Loucy (cell line): ENCODE measurements at regions not wholly inside any gene's neighbourhood (a gene's known extent, or its start where the extent isn't known, plus 50 kb on each side); places are given as distances from the start of the nearest gene placed in this dataset.

Experiments
- H2AFZ ChIP-seq: fragments of 200-600 bp; sonication (generic); 2 replicates; pipeline ENCODE4 v1.6.0; 2016; ENCODE audit warnings: antibody characterized with exemption, mild to moderate bottlenecking, low read length, moderate library complexity
- H3F3A ChIP-seq: fragments of 200-600 bp; 2 replicates; pipeline ENCODE4 v1.6.0; 2016; ENCODE audit warnings: antibody characterized with exemption, low read depth, mild to moderate bottlenecking
- H3K27me3 ChIP-seq: fragments of 200-600 bp; sonication (generic); 2 replicates; pipeline ENCODE4 v1.6.1; 2014; ENCODE audit warnings: low read length, mild to moderate bottlenecking; ENCODE audit not compliant: insufficient read depth, poor library complexity, severe bottlenecking
- H3K36me3 ChIP-seq: fragments of 200-600 bp; sonication (generic); 2 replicates; pipeline ENCODE4 v1.6.1; 2016; ENCODE audit warnings: low read length; ENCODE audit not compliant: insufficient read depth
- H3K4me1 ChIP-seq: fragments of 200-600 bp; sonication (generic); 2 replicates; pipeline ENCODE4 v1.5.1; 2014; ENCODE audit warnings: low read length, mild to moderate bottlenecking; ENCODE audit not compliant: insufficient read depth, poor library complexity, severe bottlenecking
- H3K4me2 ChIP-seq: fragments of 200-600 bp; sonication (generic); 2 replicates; pipeline ENCODE4 v1.6.0; 2014; ENCODE audit warnings: antibody characterized with exemption, low read length, low read depth, mild to moderate bottlenecking; ENCODE audit not compliant: poor library complexity, severe bottlenecking
- H3K4me3 ChIP-seq: fragments of 200-600 bp; sonication (generic); 2 replicates; pipeline ENCODE4 v1.5.1; 2014; ENCODE audit warnings: low read length, mild to moderate bottlenecking, mixed read lengths; ENCODE audit not compliant: poor library complexity, severe bottlenecking
- H3K79me2 ChIP-seq: fragments of 200-600 bp; sonication (generic); 2 replicates; pipeline ENCODE4 v1.6.1; 2014; ENCODE audit warnings: low read length; ENCODE audit not compliant: insufficient read depth
- H3K9ac ChIP-seq: fragments of 200-600 bp; sonication (generic); 2 replicates; pipeline ENCODE4 v1.6.0; 2014; ENCODE audit warnings: mild to moderate bottlenecking, low read depth, low read length, moderate library complexity; ENCODE audit not compliant: poor library complexity, severe bottlenecking
- H3K9me2 ChIP-seq: fragments of 200-600 bp; sonication (generic); replicated peaks from 2 replicates; pipeline ENCODE4 v1.6.1; 2016; ENCODE audit warnings: low read depth, low read length, mixed read lengths
- H3K9me3 ChIP-seq: fragments of 200-600 bp; sonication (generic); 2 replicates; pipeline ENCODE4 v1.6.1; 2014; ENCODE audit warnings: mild to moderate bottlenecking, antibody characterized with exemption, low read length, low read depth; ENCODE audit not compliant: insufficient read depth
- H4K20me1 ChIP-seq: fragments of 200-600 bp; sonication (generic); 2 replicates; pipeline ENCODE4 v1.6.0; 2014; ENCODE audit warnings: antibody characterized with exemption, low read length, mild to moderate bottlenecking; ENCODE audit not compliant: insufficient read depth, poor library complexity, severe bottlenecking
- EZH2phosphoT487 ChIP-seq: fragments of 200-600 bp; IDR thresholded peaks from 2 replicates; pipeline ENCODE4 v1.6.1; 2018; ENCODE audit warnings: antibody characterized with exemption, mild to moderate bottlenecking, moderate library complexity, borderline replicate concordance
- TF ChIP-seq, protein P1 (sequence below): fragments of 200-600 bp; sonication (generic); conservative IDR thresholded peaks from 2 replicates; pipeline ENCODE4 v1.5.1; 2014; ENCODE audit warnings: mild to moderate bottlenecking, antibody characterized with exemption, low read length

- Histone ChIP-seq H4K20me1 (no peaks in the 10 kb centered on the region), H3K27me3 (no peaks in the 10 kb centered on the region), H3K4me1 (no peaks in the 10 kb centered on the region), H3K9me3 (no peaks in the 10 kb centered on the region), H2AFZ (no peak overlapping the region), H3K9me2 (no peaks in the 10 kb centered on the region), H3K4me2 (no peak overlapping the region), H3F3A (no peaks in the 10 kb centered on the region), H3K9ac (no peak overlapping the region), H3K4me3 (no peak overlapping the region), H3K36me3 (no peaks in the 10 kb centered on the region), H3K79me2 (no peaks in the 10 kb centered on the region)
- TF ChIP-seq EZH2phosphoT487: no peak
- TF ChIP-seq, protein P1, sequence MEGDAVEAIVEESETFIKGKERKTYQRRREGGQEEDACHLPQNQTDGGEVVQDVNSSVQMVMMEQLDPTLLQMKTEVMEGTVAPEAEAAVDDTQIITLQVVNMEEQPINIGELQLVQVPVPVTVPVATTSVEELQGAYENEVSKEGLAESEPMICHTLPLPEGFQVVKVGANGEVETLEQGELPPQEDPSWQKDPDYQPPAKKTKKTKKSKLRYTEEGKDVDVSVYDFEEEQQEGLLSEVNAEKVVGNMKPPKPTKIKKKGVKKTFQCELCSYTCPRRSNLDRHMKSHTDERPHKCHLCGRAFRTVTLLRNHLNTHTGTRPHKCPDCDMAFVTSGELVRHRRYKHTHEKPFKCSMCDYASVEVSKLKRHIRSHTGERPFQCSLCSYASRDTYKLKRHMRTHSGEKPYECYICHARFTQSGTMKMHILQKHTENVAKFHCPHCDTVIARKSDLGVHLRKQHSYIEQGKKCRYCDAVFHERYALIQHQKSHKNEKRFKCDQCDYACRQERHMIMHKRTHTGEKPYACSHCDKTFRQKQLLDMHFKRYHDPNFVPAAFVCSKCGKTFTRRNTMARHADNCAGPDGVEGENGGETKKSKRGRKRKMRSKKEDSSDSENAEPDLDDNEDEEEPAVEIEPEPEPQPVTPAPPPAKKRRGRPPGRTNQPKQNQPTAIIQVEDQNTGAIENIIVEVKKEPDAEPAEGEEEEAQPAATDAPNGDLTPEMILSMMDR: no peak
Observed at GRCh38 chr2:187011206-187011832, 162.3 kb upstream of the ZSWIM2 start.

GRCh38 chr2:187009483-187010239, 160.7 kb upstream of the ZSWIM2 start:
- Histone ChIP-seq H3K27me3 (no peaks in the 10 kb centered on the region), H3K36me3 (no peaks in the 10 kb centered on the region), H3K9ac (no peak overlapping the region), H3K4me3 (no peak overlapping the region), H4K20me1 (no peaks in the 10 kb centered on the region), H3K9me2 (no peaks in the 10 kb centered on the region), H3K79me2 (no peaks in the 10 kb centered on the region), H3F3A (no peaks in the 10 kb centered on the region), H2AFZ (no peak overlapping the region), H3K9me3 (no peaks in the 10 kb centered on the region), H3K4me2 (no peak overlapping the region), H3K4me1 (no peaks in the 10 kb centered on the region)
- TF ChIP-seq EZH2phosphoT487: no peak
- TF ChIP-seq, protein P1: no peak

DNA sequence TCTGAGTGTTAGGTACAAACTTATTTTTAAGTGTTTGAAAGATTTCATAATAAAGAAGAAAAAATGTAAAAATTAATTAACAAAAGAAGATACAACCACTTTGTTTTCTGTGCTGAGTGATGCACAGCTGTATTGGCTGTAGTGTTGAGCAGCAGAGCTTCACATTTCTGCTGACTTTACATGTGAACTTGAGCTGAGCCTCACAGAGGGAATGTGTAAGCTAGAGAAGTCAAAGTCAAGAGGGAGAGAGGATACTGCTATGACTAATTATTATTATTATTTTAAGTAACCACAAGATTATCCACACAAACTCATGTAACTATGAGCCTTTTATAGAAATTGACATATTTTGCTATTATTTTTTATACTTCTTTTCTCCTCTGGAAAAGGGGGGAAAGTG, 159.1 kb upstream of the ZSWIM2 start:
- no peak overlapping the region for H3K4me3 ChIP-seq
- TF ChIP-seq EZH2phosphoT487: no peak
- TF ChIP-seq, protein P1: no peak
- H4K20me1 ChIP-seq: no peaks in the 10 kb centered on the region
- no peaks in the 10 kb centered on the region for H3F3A ChIP-seq
- H3K9ac ChIP-seq: no peak overlapping the region
- no peaks in the 10 kb centered on the region for H3K36me3 ChIP-seq
- H3K79me2 ChIP-seq: no peaks in the 10 kb centered on the region
- H3K4me2 ChIP-seq: no peak overlapping the region
- no peak overlapping the region for H2AFZ ChIP-seq
- H3K9me3 ChIP-seq: no peaks in the 10 kb centered on the region
- H3K27me3 ChIP-seq: no peaks in the 10 kb centered on the region
- no peaks in the 10 kb centered on the region for H3K4me1 ChIP-seq
- H3K9me2 ChIP-seq: no peaks in the 10 kb centered on the region
